Posterior vena cava (tissue), 2 donors: ENCODE measurements at regions not wholly inside any gene's neighbourhood (a gene's known extent, or its start where the extent isn't known, plus 50 kb on each side); places are given as distances from the start of the nearest gene placed in this dataset.
"Not testable (repeated sequence)": the region's sequence is repeated elsewhere in the genome, so short reads cannot be mapped to it uniquely, and the experiment has no call there.

Source experiments
- DNase-seq: peaks from one replicate; pipeline ENCODE4 v3.0.0-alpha.2; 2020; ENCODE audit warnings: low spot score
- intact Hi-C, 2 donors: fragments of 100-400 bp; cut with DNase I; formaldehyde crosslinking; loops; one replicate each; pipeline versions ENCODE4 v1.14.1 to v1.14.2; 2022 to 2023
- donor health status: DM: yes; HTN: yes; CAD: no.
- donor health status: DM: yes; HTN: yes; CAD: no.

DNA sequence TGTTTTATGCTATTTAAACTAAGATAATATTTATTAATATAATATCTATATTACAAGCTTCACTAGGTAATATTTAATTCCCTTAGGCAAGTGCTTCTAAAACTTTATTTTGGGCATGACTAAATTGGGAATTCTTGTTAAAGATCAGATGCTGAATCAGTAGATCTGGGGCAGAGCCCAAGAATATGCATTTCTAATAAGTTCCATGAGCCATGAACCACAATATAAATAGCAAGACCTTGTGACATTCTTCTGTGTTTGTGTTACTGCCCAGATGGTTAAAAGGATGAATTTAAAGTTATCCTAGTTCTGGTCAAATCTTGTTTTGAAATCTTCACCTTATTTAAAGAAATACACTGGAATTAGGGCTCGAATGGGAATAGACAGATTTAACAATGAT, 258.4 kb upstream of the CACNA2D1 start:
- intact Hi-C loops, result no loop called here
- DNase-seq, result no peak

DNA sequence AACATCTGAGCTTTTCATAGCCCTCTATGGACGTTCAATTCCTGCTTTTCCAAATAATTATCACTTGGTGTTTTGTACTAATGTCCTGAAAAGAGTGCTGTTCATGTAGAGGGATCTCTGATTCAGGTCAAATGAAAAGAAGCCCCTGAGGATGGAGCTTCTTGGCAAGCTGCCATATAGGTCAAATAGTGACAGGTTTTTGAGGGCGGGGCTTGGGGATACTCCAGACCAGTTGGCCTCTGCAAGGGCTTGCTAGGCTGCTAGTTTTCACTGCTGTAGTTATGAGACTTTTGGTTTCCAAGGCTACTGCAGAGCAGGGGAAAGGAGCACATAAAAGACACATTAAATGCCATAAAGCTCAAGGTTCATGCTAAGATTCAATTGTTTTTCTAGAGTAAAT, 257.2 kb upstream of the CACNA2D1 start:
- intact Hi-C loops, result no loop called here
- no peak for DNase-seq

DNA sequence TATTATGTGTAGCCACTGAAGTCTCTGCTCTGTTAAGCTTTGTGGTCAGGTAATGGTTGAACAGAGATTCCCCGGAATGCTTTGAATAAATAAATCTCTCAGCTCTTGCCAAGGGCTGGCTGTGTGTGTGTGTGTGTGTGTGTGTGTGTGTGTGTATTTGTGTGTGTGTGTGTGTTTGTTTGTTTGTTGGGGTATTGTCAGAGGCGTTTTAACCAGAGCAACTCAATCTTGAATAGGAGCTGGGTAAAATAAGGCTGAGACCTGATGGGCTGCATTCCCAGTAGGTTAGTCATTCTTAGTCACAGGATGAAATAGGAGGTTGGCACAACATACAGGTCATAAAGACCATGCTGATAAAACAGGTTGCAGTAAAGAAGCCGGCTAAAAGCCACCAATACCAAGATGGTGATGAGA, 256.2 kb upstream of the CACNA2D1 start:
- intact Hi-C loops, result no loop called here
- DNase-seq, result no peak

DNA sequence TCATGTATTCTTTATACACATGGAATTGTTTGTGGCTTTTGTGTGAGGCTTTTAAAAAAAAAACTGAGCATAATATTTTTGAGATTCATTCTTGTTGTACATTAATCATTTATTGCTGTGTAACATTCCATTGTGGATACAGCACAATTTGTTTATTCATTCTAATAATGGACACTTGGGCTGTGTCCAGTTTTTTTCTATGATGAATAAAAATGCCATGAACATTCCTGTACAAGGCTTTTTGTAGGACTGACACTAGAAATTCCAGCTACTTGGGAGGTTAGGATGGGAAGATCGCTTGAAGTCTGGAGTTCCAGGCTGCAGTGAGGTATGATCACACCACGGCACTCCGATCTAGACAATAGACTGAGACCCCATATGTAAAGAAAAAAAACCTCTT, 254.3 kb upstream of the CACNA2D1 start:
- intact Hi-C loops, result no loop called here
- no peak for DNase-seq

DNA sequence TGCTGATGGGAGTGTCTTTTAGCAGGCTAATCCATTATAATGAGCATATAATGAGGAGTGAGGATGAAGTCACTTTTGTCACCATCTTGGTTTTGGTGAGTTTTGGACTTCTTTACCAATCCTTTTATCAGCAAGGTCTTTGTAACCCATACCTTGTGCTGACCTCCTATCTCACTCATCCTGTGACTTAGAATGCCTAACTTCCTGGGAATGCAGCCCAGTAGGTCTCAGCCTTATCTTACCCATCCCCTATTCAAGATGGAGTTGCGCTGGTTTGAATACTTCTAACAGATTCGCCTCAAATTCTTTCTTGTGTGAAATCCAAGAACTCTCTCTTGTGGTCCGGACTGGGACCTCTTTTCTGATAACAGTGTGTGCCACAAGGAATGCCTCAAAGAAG, 253.1 kb upstream of the CACNA2D1 start:
- intact Hi-C loops, result no loop called here
- no peak for DNase-seq

DNA sequence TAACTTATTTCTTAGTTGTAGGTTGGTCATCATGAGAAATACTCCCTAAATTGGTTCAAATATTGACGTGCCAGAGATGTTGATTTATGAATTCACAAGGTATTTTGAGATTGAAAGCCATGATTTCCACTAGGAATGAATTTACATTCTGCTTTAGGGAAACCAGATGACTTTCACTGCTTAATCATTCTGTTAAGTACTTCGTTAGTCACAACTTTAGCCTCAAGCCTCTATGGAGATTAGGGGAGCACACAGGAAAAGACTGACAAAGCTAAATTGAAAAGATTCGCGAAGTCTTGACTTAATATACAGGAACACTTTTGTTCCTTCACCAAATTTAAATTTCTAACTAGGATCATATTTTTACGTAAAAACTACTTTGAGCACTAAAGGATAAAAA, 250.4 kb upstream of the CACNA2D1 start:
- intact Hi-C loops, result no loop called here
- no peak for DNase-seq

DNA sequence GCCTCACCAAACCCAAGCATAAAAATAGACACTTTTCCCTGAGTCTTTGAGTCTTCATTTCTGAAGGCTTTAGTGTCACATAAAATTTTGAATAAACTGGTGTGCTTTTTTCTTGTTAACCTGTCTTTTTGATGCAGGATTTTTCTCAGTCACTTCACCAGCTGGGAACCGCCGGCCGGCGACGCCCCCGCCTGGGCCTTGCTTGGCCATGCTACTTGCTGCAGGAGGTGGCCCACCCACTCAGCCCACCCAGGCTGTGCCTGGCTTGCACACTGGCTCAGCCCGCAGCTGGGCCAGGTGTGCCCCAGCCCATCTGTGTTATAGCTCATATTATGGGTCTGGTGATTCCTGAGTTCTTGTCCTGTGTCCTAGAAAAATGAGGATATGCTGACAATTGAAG, 247.4 kb upstream of the CACNA2D1 start:
- intact Hi-C loops, result no loop called here
- no peak for DNase-seq

DNA sequence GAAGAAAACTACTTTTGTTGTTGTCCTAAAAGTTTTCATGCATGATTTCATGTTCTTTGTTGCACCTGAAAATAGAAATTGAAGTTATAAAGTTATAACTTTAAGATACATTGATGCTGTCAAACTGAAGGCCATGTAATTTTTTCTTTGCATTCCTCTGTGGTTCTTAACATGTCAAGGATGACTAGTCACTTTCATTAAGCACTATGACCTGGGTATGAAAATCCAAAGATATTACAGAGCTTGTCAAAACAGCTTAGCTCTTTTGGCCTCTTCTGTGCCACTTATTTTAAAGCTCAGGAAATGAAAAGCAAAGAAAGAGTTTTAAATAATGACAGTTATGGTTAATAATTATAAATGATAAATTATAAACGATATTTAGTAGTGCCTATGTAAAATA, 241.6 kb upstream of the CACNA2D1 start:
- intact Hi-C loops, result no loop called here
- DNase-seq, result no peak

DNA sequence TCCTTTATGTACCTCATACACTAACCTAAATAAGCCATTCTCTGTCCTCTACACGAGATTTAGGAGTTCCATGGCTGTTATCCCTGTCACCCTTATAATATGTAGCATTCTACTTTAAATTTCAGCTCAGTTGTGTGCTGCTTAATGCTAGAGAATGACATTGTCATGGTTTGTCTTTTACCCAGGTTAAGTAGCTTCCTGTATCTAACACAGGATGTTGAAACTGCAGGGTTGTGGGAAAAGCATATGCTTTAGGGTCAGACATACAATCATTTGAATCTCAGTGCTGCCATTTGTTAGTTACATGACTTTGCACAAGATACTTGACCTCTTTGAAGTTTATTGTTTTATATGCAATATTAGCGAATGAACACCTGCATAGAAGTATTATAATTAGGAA, 235.1 kb upstream of the CACNA2D1 start:
- intact Hi-C loops, result no loop called here
- DNase-seq, result no peak

DNA sequence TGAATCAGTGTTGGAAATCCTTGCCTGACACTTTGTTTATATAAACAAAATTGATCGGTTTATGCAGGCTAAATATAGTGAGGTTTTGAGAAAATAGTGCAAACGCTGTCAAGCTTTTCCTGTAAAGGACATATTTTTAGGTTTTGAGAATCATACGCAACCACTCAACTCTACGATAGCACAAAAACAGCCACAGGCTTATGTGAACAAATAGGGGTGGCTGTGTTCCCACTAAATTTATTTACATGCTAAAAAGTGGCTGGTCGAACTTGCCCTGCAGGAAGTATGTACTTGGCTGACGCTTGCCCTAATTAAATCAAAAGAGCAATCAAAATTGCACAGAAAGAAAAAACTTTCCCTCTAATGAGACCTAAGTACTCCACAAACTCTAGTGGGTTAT, 234.7 kb upstream of the CACNA2D1 start:
- intact Hi-C loops, result no loop called here
- DNase-seq, result no peak

DNA sequence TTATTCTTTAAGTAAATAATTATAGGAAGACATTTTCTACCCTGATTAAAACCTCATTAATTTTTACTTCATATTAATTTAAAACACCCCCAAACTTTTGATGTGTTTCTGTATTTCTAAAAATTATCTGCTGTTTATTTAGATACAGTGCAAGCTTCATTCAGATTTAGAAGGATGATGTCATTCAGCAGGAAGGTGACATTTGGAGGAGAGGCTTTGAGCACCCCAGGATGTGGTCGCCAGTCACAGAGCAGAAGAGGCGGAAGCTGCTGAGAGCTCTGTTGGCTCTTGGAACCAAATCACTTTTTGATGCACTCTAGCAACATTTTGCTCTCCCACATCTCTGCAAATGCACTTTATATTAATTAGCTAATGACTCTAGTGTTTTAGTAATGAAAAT, 233.9 kb upstream of the CACNA2D1 start:
- intact Hi-C loops, result no loop called here

DNA sequence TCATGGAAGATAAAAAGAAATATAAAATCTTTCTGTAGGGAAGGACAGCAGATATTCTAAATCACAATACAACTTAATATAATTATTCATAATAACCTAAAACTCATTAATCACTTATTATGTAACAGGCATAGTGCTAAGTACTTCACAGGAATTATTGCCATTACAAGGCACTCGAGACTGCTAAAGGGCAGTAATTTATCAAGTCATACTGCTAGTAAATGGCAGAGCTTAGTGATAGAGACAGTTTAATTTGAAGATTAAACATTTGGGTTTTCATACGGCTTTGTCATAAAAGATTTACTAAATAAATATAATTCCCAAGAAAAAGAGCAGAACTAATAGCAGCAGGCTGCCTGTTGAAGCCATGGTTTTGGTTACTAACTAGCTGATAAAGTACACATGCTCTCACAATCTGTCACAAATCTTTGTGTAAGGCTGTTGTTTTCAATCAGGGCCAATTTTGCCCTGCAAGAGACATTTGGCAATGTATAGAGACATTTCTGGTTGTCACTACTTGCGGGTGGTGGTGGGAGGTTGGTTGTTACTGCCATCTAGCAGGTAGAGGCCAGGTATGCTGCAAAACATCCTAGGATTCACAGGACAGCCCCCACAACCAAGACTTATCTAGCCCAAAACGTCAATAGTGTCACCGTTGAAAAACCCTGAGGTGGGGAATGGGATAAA, 233.3 kb upstream of the CACNA2D1 start:
- intact Hi-C loops, result no loop called here
- DNase-seq, result no peak

More for the DNA sequence above, 233.9 kb upstream of the CACNA2D1 start:
- DNase-seq, result no peak

DNA sequence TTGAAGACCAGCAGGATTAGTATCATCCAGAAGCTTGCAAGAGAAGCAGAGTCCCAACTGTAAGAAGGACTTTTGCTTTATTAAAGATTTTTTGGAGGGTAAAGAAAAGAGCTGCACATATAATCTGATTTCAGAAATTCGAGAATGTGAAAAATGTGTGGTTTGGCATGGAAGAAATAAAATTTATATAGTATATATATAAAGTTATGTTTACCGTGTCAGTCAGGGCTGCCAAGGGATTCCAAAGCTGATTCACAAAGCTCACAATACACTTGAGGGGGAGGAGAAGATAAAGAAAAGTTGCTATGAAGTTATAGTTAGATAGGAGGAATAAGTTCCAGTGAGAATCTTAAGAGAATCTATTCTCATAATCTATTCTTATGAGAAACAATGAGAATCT, 231.8 kb upstream of the CACNA2D1 start:
- DNase-seq, result no peak

DNA sequence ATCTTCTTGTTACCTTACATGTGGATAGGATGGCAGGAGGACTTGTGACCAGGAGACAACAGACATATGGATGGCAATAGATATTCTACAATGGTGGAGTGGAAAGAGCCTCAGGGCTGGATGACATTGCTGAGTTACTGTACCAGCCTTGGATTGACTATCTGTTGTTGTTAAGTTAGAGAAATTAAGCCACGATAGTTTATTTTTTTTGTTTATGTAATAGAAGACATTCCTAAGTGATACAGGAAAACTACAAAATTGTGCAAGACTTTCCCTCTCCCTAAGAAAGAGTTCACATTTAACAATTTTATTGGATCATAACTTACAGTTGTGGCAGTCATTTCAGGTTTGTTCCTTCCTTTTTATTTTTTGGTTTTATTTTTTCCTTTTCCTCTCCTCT, 230.7 kb upstream of the CACNA2D1 start:
- intact Hi-C loops, result no loop called here
- no peak for DNase-seq

More for the DNA sequence above, 231.8 kb upstream of the CACNA2D1 start:
- intact Hi-C loops, result no loop called here

DNA sequence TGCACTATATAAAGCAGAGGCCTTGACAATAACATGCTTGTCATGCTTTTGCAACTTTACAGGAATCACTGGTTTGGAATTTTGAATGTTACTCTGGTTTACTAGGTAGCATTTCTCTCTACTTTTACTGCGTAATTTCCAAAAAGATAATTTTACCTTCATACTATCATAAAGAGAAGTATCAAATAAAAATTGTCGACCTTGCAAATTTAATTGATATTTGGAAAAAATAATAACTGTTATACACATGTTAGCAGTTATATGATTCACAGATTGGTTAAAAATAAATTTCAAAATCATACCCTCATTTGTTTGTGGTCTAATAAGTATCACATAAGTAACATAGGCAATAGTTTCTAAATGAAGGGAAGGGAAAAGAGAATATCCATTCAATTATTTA, 228.5 kb upstream of the CACNA2D1 start:
- DNase-seq, result no peak
- intact Hi-C loops, result no loop called here

DNA sequence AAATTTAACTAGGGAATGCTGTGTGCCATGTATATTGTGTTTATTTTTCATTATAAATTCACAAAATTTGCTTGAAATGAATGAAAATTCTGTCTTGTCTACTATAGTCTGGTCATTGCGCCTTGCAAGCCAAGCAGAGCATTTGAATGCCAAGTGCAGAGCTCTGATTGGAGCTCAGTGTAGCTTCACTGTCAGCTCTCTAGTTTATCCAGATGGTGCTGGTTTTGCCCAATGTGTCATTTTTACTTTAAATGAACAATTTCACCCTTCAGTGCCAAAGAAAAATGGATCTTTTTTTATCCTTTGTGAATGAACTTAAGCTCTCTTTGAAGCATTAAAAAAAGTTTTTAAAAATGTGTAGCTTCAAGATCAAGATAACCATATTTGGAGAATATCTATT, 225.6 kb upstream of the CACNA2D1 start:
- intact Hi-C loops, result no loop called here
- DNase-seq, result no peak

DNA sequence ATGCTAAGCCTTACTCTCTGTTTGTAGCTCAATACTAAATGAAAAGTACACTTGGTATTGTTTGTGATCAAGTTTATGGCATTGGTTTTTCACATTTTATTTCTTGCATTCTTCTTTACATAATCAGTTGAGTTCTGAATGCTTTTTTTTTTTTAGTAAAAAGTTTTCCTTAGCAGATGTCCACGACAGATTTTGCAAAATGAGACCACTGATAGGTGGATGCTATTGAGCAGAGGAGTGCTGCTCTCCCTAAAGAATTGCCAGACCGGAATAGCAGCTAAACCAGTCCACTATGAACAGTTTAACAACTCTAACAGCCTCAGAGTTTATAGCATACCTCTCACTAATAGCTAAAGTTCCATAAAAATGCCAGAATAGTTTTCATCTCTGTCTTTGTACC, 225.1 kb upstream of the CACNA2D1 start:
- DNase-seq, result no peak
- intact Hi-C loops, result no loop called here

DNA sequence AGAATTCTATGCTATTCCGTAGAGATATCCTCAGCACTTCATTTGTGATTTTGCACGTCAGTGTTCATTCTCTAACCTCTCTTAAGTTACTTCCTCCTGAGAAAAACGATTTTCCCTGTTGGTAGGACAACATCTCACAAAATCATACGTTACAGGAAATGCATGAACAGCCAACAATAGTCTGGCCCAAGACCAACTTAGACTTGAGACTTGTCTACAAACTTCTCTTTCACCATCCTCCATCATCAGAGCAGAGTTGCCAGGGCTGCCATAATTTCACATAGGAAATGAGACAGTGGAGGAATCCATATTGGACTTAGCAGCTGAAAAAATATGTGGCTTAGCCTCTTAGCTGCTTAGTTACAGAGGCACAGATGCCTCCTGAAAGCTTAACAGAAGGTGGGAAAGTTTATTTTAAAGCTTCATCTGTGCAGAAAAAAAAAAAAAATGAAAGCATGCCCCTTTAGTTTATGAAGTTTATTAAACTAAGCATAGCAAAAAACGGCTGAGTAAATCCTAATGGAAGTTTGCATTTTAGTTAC, 222.5 kb upstream of the CACNA2D1 start:
- intact Hi-C loops, result no loop called here
- no peak for DNase-seq

DNA sequence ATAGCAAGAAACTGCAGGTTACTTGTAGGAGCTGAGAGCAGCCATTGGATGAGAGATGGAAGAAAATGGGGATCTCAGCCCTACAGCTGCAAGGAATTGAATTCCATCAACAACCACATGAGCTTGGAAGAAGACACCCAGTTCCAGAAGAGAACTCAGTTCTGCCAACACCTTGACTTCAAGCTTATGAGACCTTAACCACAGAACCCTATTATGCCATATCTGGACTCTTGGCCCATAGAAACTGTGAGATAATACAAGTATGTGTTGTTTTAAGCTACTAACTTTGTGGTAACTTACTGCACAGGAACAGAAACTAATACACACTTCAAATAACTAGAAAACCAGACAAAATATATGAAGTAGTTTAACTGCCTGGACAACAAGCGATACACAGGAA, 212.4 kb upstream of the CACNA2D1 start:
- intact Hi-C loops, result no loop called here
- DNase-seq, result no peak

DNA sequence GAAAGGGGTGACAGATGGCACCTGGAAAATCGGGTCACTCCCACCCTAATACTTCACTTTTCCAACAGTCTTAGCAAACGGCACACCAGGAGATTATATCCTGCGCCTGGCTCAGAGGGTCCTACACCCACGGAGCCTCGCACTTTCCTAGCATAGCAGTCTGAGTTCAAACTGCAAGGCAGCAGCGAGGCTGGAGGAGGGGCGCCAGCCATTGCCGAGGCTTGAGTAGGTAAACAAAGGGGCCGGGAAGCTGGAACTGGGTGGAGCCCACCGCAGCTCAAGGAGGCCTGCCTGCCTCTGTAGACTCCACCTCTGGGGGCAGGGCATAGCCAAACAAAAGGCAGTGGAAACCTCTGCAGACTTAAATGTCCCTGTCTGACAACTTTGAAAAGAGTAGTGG, 206.5 kb upstream of the CACNA2D1 start:
- intact Hi-C loops, DNase-seq: not testable (repeated sequence)

DNA sequence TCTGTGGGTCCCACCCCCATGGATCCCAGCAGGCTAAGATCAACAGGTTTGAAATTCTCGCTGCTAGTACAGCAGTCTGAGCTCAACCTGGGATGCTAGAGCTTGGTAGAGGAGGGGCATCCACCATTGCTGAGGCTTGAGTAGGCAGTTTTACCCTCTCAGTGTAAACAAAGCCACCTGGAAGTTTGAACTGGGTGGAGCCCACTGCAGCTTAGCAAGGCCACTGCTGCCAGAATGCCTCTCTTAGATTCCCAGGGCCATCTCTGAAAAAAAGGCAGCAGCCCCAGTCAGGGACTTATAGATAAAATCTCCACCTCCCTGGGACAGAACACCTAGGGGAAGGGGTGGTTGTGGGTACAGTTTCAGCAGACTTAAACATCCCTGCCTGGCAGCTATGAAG, 190.0 kb upstream of the CACNA2D1 start:
- no peak for DNase-seq
- intact Hi-C loops, result no loop called here

DNA sequence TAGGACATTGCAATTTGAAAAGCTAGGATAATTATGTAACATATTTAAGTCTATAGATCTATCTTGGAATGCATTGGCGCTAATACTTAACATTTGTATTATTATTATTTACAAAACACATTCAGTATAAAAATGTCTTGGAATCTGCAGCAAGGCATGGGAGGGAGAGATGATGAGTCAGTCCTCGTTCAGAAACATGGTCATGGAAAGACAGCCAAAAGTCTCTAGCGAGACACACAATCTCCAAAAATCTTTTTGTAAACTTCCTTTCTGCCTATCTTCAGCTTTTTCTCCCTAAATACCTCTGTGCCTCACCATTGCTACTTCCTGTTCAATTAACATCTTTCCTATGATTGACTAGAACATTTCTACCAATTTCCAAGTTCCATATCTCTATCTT, 188.4 kb upstream of the CACNA2D1 start:
- intact Hi-C loops, result no loop called here
- DNase-seq, result no peak
